ENCODE measurements at regions not wholly inside any gene's neighbourhood (a gene's known extent, or its start where the extent isn't known, plus 50 kb on each side); places are given as distances from the start of the nearest gene placed in this dataset.

- no peak for DNase-seq (ENCODE audit: low read depth, low spot score)
- Histone ChIP-seq H3K36me3 (ENCODE audit: control insufficient read depth, insufficient read depth, low read length) (no peaks in the 10 kb centered on the region), H3K4me3 (ENCODE audit: low read length) (no peak overlapping the region), H3K27me3 (ENCODE audit: control insufficient read depth, insufficient read depth, low read length) (no peaks in the 10 kb centered on the region), H3K9me3 (ENCODE audit: control insufficient read depth, insufficient read depth, low read length) (no peaks in the 10 kb centered on the region), H3K4me1 (ENCODE audit: control insufficient read depth, insufficient read depth, low read length) (no peaks in the 10 kb centered on the region), H3K27ac (ENCODE audit: low read length) (no peak overlapping the region)
- WGBS (ENCODE audit: insufficient coverage, insufficient read length), result no CpG with 5 or more reads among the region's 2 CpGs
Measured at GRCh38 chr6:141551318-141551717, 581.4 kb upstream of the GJE1 start.

- DNase-seq (ENCODE audit: low read depth, low spot score), result no peak
- H3K27ac ChIP-seq (ENCODE audit: low read length), result no peak overlapping the region
- H3K4me3 ChIP-seq (ENCODE audit: low read length), result no peak overlapping the region
- H3K9me3 ChIP-seq (ENCODE audit: control insufficient read depth, insufficient read depth, low read length), result no peaks in the 10 kb centered on the region
- no peaks in the 10 kb centered on the region for H3K36me3 ChIP-seq (ENCODE audit: control insufficient read depth, insufficient read depth, low read length)
- no peaks in the 10 kb centered on the region for H3K4me1 ChIP-seq (ENCODE audit: control insufficient read depth, insufficient read depth, low read length)
- H3K27me3 ChIP-seq (ENCODE audit: control insufficient read depth, insufficient read depth, low read length), result no peaks in the 10 kb centered on the region
- WGBS (ENCODE audit: insufficient coverage, insufficient read length), result no CpG with 5 or more reads among the region's 1 CpG
Measured at GRCh38 chr6:141550471-141550870, 582.3 kb upstream of the GJE1 start.

GRCh38 chr6:141548966-141549365 is 583.8 kb upstream of the GJE1 start:
- no peak overlapping the region for H3K27ac ChIP-seq (ENCODE audit: low read length)
- WGBS (ENCODE audit: insufficient coverage, insufficient read length), result no CpG with 5 or more reads among the region's 2 CpGs
- no peaks in the 10 kb centered on the region for H3K27me3 ChIP-seq (ENCODE audit: control insufficient read depth, insufficient read depth, low read length)
- no peak overlapping the region for H3K4me3 ChIP-seq (ENCODE audit: low read length)
- no peaks in the 10 kb centered on the region for H3K4me1 ChIP-seq (ENCODE audit: control insufficient read depth, insufficient read depth, low read length)
- no peaks in the 10 kb centered on the region for H3K9me3 ChIP-seq (ENCODE audit: control insufficient read depth, insufficient read depth, low read length)
- no peak for DNase-seq (ENCODE audit: low read depth, low spot score)
- H3K36me3 ChIP-seq (ENCODE audit: control insufficient read depth, insufficient read depth, low read length), result no peaks in the 10 kb centered on the region

- no peak overlapping the region for H3K27ac ChIP-seq (ENCODE audit: low read length)
- no peaks in the 10 kb centered on the region for H3K27me3 ChIP-seq (ENCODE audit: control insufficient read depth, insufficient read depth, low read length)
- no peaks in the 10 kb centered on the region for H3K4me1 ChIP-seq (ENCODE audit: control insufficient read depth, insufficient read depth, low read length)
- H3K36me3 ChIP-seq (ENCODE audit: control insufficient read depth, insufficient read depth, low read length), result no peaks in the 10 kb centered on the region
- no peaks in the 10 kb centered on the region for H3K9me3 ChIP-seq (ENCODE audit: control insufficient read depth, insufficient read depth, low read length)
- no CpG with 5 or more reads among the region's 1 CpG for WGBS (ENCODE audit: insufficient coverage, insufficient read length)
- DNase-seq (ENCODE audit: low read depth, low spot score), result no peak
- H3K4me3 ChIP-seq (ENCODE audit: low read length), result no peak overlapping the region
Measured at GRCh38 chr6:141541581-141542324, 591.0 kb upstream of the GJE1 start.

- no peak overlapping the region for H3K27ac ChIP-seq (ENCODE audit: low read length)
- no peaks in the 10 kb centered on the region for H3K4me1 ChIP-seq (ENCODE audit: control insufficient read depth, insufficient read depth, low read length)
- H3K27me3 ChIP-seq (ENCODE audit: control insufficient read depth, insufficient read depth, low read length), result no peaks in the 10 kb centered on the region
- no peak overlapping the region for H3K4me3 ChIP-seq (ENCODE audit: low read length)
- no peaks in the 10 kb centered on the region for H3K9me3 ChIP-seq (ENCODE audit: control insufficient read depth, insufficient read depth, low read length)
- no peak for DNase-seq (ENCODE audit: low read depth, low spot score)
- no CpG with 5 or more reads among the region's 4 CpGs for WGBS (ENCODE audit: insufficient coverage, insufficient read length)
- H3K36me3 ChIP-seq (ENCODE audit: control insufficient read depth, insufficient read depth, low read length), result no peaks in the 10 kb centered on the region
Measured at GRCh38 chr6:141540207-141540606, 592.5 kb upstream of the GJE1 start.

- H3K27me3 ChIP-seq (ENCODE audit: control insufficient read depth, insufficient read depth, low read length), result no peaks in the 10 kb centered on the region
- H3K9me3 ChIP-seq (ENCODE audit: control insufficient read depth, insufficient read depth, low read length), result no peaks in the 10 kb centered on the region
- H3K27ac ChIP-seq (ENCODE audit: low read length), result no peak overlapping the region
- no CpG with 5 or more reads among the region's 1 CpG for WGBS (ENCODE audit: insufficient coverage, insufficient read length)
- no peaks in the 10 kb centered on the region for H3K4me1 ChIP-seq (ENCODE audit: control insufficient read depth, insufficient read depth, low read length)
- H3K4me3 ChIP-seq (ENCODE audit: low read length), result no peak overlapping the region
- H3K36me3 ChIP-seq (ENCODE audit: control insufficient read depth, insufficient read depth, low read length), result no peaks in the 10 kb centered on the region
- DNase-seq (ENCODE audit: low read depth, low spot score), result no peak
Measured at GRCh38 chr6:141539617-141540016, 593.1 kb upstream of the GJE1 start.

GRCh38 chr6:141532211-141532610 is 600.5 kb upstream of the GJE1 start:
- H3K9me3 ChIP-seq (ENCODE audit: control insufficient read depth, insufficient read depth, low read length), result no peaks in the 10 kb centered on the region
- no CpG with 5 or more reads among the region's 2 CpGs for WGBS (ENCODE audit: insufficient coverage, insufficient read length)
- no peak for DNase-seq (ENCODE audit: low read depth, low spot score)
- H3K36me3 ChIP-seq (ENCODE audit: control insufficient read depth, insufficient read depth, low read length), result peaks cover 3% of the 10 kb centered on the region; the same call in 1 of the 2 replicates
- no peaks in the 10 kb centered on the region for H3K27me3 ChIP-seq (ENCODE audit: control insufficient read depth, insufficient read depth, low read length)
- H3K4me3 ChIP-seq (ENCODE audit: low read length), result no peak overlapping the region
- no peaks in the 10 kb centered on the region for H3K4me1 ChIP-seq (ENCODE audit: control insufficient read depth, insufficient read depth, low read length)
- H3K27ac ChIP-seq (ENCODE audit: low read length), result no peak overlapping the region

GRCh38 chr6:141531040-141531439 is 601.7 kb upstream of the GJE1 start:
- no peak for DNase-seq (ENCODE audit: low read depth, low spot score)
- H3K27me3 ChIP-seq (ENCODE audit: control insufficient read depth, insufficient read depth, low read length), result no peaks in the 10 kb centered on the region
- H3K36me3 ChIP-seq (ENCODE audit: control insufficient read depth, insufficient read depth, low read length), result peaks cover 3% of the 10 kb centered on the region; the same call in 1 of the 2 replicates
- no peak overlapping the region for H3K4me3 ChIP-seq (ENCODE audit: low read length)
- H3K4me1 ChIP-seq (ENCODE audit: control insufficient read depth, insufficient read depth, low read length), result no peaks in the 10 kb centered on the region
- WGBS (ENCODE audit: insufficient coverage, insufficient read length), result no CpG with 5 or more reads among the region's 5 CpGs
- no peak overlapping the region for H3K27ac ChIP-seq (ENCODE audit: low read length)
- no peaks in the 10 kb centered on the region for H3K9me3 ChIP-seq (ENCODE audit: control insufficient read depth, insufficient read depth, low read length)

GRCh38 chr6:141528596-141528995 is 604.1 kb upstream of the GJE1 start:
- Histone ChIP-seq H3K4me3 (ENCODE audit: low read length) (no peak overlapping the region), H3K4me1 (ENCODE audit: control insufficient read depth, insufficient read depth, low read length) (no peaks in the 10 kb centered on the region), H3K27me3 (ENCODE audit: control insufficient read depth, insufficient read depth, low read length) (no peaks in the 10 kb centered on the region), H3K9me3 (ENCODE audit: control insufficient read depth, insufficient read depth, low read length) (no peaks in the 10 kb centered on the region), H3K27ac (ENCODE audit: low read length) (no peak overlapping the region), H3K36me3 (ENCODE audit: control insufficient read depth, insufficient read depth, low read length) (peaks cover 3% of the 10 kb centered on the region; the same call in 1 of the 2 replicates)
- no CpG with 5 or more reads among the region's 1 CpG for WGBS (ENCODE audit: insufficient coverage, insufficient read length)
- no peak for DNase-seq (ENCODE audit: low read depth, low spot score)

GRCh38 chr6:141526985-141527384 is 605.7 kb upstream of the GJE1 start:
- Histone ChIP-seq H3K36me3 (ENCODE audit: control insufficient read depth, insufficient read depth, low read length) (peaks cover 3% of the 10 kb centered on the region; the same call in 1 of the 2 replicates), H3K9me3 (ENCODE audit: control insufficient read depth, insufficient read depth, low read length) (no peaks in the 10 kb centered on the region), H3K4me3 (ENCODE audit: low read length) (no peak overlapping the region), H3K27ac (ENCODE audit: low read length) (no peak overlapping the region), H3K27me3 (ENCODE audit: control insufficient read depth, insufficient read depth, low read length) (no peaks in the 10 kb centered on the region), H3K4me1 (ENCODE audit: control insufficient read depth, insufficient read depth, low read length) (no peaks in the 10 kb centered on the region)
- DNase-seq (ENCODE audit: low read depth, low spot score), result no peak
- no CpG with 5 or more reads among the region's 6 CpGs for WGBS (ENCODE audit: insufficient coverage, insufficient read length)

GRCh38 chr6:141521440-141521839 is 611.3 kb upstream of the GJE1 start:
- H3K27ac ChIP-seq (ENCODE audit: low read length), result no peak overlapping the region
- H3K4me1 ChIP-seq (ENCODE audit: control insufficient read depth, insufficient read depth, low read length), result no peaks in the 10 kb centered on the region
- H3K27me3 ChIP-seq (ENCODE audit: control insufficient read depth, insufficient read depth, low read length), result no peaks in the 10 kb centered on the region
- H3K4me3 ChIP-seq (ENCODE audit: low read length), result no peak overlapping the region
- DNase-seq (ENCODE audit: low read depth, low spot score), result no peak
- H3K36me3 ChIP-seq (ENCODE audit: control insufficient read depth, insufficient read depth, low read length), result no peaks in the 10 kb centered on the region
- no peaks in the 10 kb centered on the region for H3K9me3 ChIP-seq (ENCODE audit: control insufficient read depth, insufficient read depth, low read length)

Measured in iPS DF 6.9 (cell line).